ENCODE measurements at regions not wholly inside any gene's neighbourhood (a gene's known extent, or its start where the extent isn't known, plus 50 kb on each side); places are given as distances from the start of the nearest gene placed in this dataset.

DNA sequence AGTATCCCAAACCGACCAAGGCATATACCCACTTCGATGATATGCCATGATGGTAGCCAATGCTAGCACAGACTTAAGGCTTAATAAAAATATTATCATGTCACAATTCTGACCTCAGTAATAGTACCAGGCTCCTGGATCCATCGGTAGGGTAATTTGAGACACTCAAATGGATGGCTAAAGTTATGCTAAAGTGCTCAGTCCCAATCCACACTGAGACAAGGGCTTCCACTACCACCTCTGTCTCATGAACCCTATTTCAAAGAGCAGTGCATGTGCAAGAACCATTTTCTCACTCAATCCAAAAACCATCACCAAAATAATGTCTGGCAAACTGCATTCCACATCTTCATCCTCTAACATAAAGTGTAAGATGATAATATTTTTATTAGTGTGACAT, 122.4 kb upstream of the KRR1 start:
- Histone ChIP-seq H3K9me3 (ENCODE audit: severe bottlenecking) (peaks cover under 1% of the 10 kb centered on the region), H3K4me1 (ENCODE audit: insufficient read depth, poor library complexity, severe bottlenecking) (peaks cover 12% of the 10 kb centered on the region), H3K27ac (ENCODE audit: poor library complexity, severe bottlenecking) (no peak overlapping the region), H3K36me3 (ENCODE audit: low read depth) (no peaks in the 10 kb centered on the region), H3K4me3 (ENCODE audit: severe bottlenecking) (no peak overlapping the region), H3K27me3 (ENCODE audit: insufficient read depth, poor library complexity, severe bottlenecking) (no peaks in the 10 kb centered on the region)
- DNase-seq (ENCODE audit: low spot score) (no peak), ATAC-seq (ENCODE audit: low read depth) (no peak)
- TF ChIP-seq, protein P1, sequence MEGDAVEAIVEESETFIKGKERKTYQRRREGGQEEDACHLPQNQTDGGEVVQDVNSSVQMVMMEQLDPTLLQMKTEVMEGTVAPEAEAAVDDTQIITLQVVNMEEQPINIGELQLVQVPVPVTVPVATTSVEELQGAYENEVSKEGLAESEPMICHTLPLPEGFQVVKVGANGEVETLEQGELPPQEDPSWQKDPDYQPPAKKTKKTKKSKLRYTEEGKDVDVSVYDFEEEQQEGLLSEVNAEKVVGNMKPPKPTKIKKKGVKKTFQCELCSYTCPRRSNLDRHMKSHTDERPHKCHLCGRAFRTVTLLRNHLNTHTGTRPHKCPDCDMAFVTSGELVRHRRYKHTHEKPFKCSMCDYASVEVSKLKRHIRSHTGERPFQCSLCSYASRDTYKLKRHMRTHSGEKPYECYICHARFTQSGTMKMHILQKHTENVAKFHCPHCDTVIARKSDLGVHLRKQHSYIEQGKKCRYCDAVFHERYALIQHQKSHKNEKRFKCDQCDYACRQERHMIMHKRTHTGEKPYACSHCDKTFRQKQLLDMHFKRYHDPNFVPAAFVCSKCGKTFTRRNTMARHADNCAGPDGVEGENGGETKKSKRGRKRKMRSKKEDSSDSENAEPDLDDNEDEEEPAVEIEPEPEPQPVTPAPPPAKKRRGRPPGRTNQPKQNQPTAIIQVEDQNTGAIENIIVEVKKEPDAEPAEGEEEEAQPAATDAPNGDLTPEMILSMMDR (IDR thresholded peaks at IDR 0.05; ENCODE audit: poor library complexity, severe bottlenecking) = no peak

DNA sequence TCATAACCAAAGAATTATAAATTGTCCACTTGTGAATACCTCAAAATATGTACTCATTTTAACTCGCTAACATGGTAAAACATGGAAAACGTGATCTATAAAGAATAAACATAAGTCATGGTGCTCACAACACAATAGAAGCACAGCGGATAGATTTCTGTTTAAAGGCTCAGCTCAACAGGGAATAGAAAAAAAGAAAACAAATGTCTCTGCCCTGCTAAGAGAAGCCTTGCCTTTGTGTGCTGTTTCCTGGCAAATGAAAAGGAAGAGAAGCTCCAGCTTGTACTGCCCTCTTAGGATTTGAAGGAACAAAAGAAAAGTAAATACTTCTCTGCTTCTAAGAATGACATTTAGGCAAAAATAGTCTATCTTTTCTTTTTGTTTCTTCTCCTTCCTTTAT, 121.0 kb upstream of the KRR1 start:
- TF ChIP-seq, protein P1 (IDR thresholded peaks at IDR 0.05; ENCODE audit: poor library complexity, severe bottlenecking) = no peak
- Histone ChIP-seq H3K9me3 (ENCODE audit: severe bottlenecking) (peaks cover 3% of the 10 kb centered on the region), H3K4me3 (ENCODE audit: severe bottlenecking) (no peak overlapping the region), H3K27me3 (ENCODE audit: insufficient read depth, poor library complexity, severe bottlenecking) (no peaks in the 10 kb centered on the region), H3K27ac (ENCODE audit: poor library complexity, severe bottlenecking) (no peak overlapping the region), H3K4me1 (ENCODE audit: insufficient read depth, poor library complexity, severe bottlenecking) (peaks cover 12% of the 10 kb centered on the region), H3K36me3 (ENCODE audit: low read depth) (no peaks in the 10 kb centered on the region)
- ATAC-seq (ENCODE audit: low read depth) (no peak), DNase-seq (ENCODE audit: low spot score) (no peak)

DNA sequence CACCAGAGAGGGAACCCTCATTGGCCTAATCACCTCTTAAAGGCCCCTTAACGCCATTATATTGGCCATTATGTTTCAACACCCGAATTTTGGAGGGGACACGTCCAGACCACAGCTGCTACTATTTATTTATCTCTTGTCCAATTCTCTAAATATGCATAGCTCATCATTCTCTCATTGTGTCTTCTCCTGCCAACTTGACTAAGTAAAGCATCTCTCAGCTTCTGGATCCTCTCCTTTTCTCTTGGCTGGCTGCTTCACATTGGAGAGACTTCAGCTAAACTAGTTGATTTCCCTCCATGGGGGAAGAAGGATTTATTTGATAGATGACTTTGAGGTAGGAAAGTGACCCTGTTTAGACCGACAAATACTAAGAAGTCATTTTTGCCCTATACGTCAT, 120.4 kb upstream of the KRR1 start:
- Histone ChIP-seq H3K9me3 (ENCODE audit: severe bottlenecking) (peaks cover 3% of the 10 kb centered on the region), H3K4me1 (ENCODE audit: insufficient read depth, poor library complexity, severe bottlenecking) (peaks cover 12% of the 10 kb centered on the region), H3K4me3 (ENCODE audit: severe bottlenecking) (no peak overlapping the region), H3K27ac (ENCODE audit: poor library complexity, severe bottlenecking) (no peak overlapping the region), H3K27me3 (ENCODE audit: insufficient read depth, poor library complexity, severe bottlenecking) (no peaks in the 10 kb centered on the region), H3K36me3 (ENCODE audit: low read depth) (no peaks in the 10 kb centered on the region)
- no peak for ATAC-seq (ENCODE audit: low read depth)
- TF ChIP-seq, protein P1 (IDR thresholded peaks at IDR 0.05; ENCODE audit: poor library complexity, severe bottlenecking) = no peak
- DNase-seq (ENCODE audit: low spot score) = no peak

DNA sequence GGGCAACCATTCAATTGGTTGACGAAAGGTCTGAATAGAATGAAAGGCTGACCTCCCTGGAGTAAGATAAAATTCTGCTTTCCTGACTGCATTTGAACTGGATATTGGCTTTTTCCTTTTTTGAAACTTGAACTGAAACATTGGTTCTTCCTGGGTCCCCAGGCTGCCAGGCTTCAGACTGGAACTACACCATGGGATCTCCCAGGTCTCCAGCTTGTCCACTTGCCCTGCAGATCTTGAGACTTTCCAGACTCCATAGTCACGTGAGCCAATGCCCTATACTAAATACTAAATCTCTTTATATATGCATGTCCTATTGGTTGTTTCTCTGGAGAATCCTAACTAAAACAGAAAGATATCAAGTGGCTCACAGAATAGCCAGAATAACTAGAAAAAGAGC, 118.7 kb upstream of the KRR1 start:
- no peak for ATAC-seq (ENCODE audit: low read depth)
- no peak overlapping the region for H3K27ac ChIP-seq (ENCODE audit: poor library complexity, severe bottlenecking)

DNA sequence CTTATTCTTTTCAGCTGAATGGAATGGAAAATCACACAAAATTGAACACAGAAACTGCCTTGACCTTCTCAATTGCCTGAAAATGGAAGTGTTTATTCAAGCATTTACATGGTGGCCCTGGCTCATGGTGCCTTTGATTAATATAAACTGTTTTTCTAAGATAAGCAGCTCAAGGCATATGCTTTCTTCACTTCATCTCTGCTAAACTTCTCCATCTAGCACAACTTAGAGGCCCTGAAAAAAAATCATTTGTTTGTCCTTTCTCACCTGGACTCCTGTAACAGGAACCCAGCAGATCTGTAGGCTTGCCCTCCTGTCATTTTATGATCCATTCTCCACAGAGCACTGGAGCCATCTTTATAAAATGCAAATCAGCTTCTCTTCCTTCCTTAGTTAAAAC, 117.5 kb upstream of the KRR1 start:
- Histone ChIP-seq H3K9me3 (ENCODE audit: severe bottlenecking) (peaks cover 3% of the 10 kb centered on the region), H3K36me3 (ENCODE audit: low read depth) (no peaks in the 10 kb centered on the region), H3K4me3 (ENCODE audit: severe bottlenecking) (no peak overlapping the region), H3K4me1 (ENCODE audit: insufficient read depth, poor library complexity, severe bottlenecking) (peaks cover 3% of the 10 kb centered on the region), H3K27ac (ENCODE audit: poor library complexity, severe bottlenecking) (no peak overlapping the region), H3K27me3 (ENCODE audit: insufficient read depth, poor library complexity, severe bottlenecking) (no peaks in the 10 kb centered on the region)
- TF ChIP-seq, protein P1 (IDR thresholded peaks at IDR 0.05; ENCODE audit: poor library complexity, severe bottlenecking) = no peak
- no peak for ATAC-seq (ENCODE audit: low read depth)
- no peak for DNase-seq (ENCODE audit: low spot score)

More for the DNA sequence above, 118.7 kb upstream of the KRR1 start:
- Histone ChIP-seq H3K4me1 (ENCODE audit: insufficient read depth, poor library complexity, severe bottlenecking) (no peaks in the 10 kb centered on the region), H3K27me3 (ENCODE audit: insufficient read depth, poor library complexity, severe bottlenecking) (no peaks in the 10 kb centered on the region), H3K9me3 (ENCODE audit: severe bottlenecking) (peaks cover 3% of the 10 kb centered on the region), H3K36me3 (ENCODE audit: low read depth) (no peaks in the 10 kb centered on the region), H3K4me3 (ENCODE audit: severe bottlenecking) (no peak overlapping the region)
- DNase-seq (ENCODE audit: low spot score) = no peak
- TF ChIP-seq, protein P1 (IDR thresholded peaks at IDR 0.05; ENCODE audit: poor library complexity, severe bottlenecking) = no peak
